Astrocyte (in vitro differentiated cells and primary cell): ENCODE measurements at regions not wholly inside any gene's neighbourhood (a gene's known extent, or its start where the extent isn't known, plus 50 kb on each side); places are given as distances from the start of the nearest gene placed in this dataset.

Experiments
- DNase-seq: peaks from one replicate; pipeline ENCODE4 v3.0.0-alpha.2; 2010; ENCODE audit warnings: low read depth
- FAIRE-seq: peaks from 2 replicates; lab custom pipeline; 2011; peaks lifted over from hg19 to GRCh38; lab: Jason Lieb, UNC
- H2AFZ ChIP-seq: 2 replicates; pipeline ENCODE4 v1.6.0; 2012; ENCODE audit warnings: low read depth, low read length, inconsistent platforms
- H3K27ac ChIP-seq: 2 replicates; pipeline ENCODE4 v1.5.1; 2011; ENCODE audit warnings: low read depth, low read length, inconsistent platforms
- H3K27me3 ChIP-seq: 2 replicates; pipeline ENCODE4 v1.6.0; 2011; ENCODE audit warnings: low read length, inconsistent platforms; ENCODE audit not compliant: insufficient read depth
- H3K36me3 ChIP-seq: 2 replicates; pipeline ENCODE4 v1.5.1; 2011; ENCODE audit warnings: low read length, inconsistent platforms; ENCODE audit not compliant: insufficient read depth
- H3K4me1 ChIP-seq: 2 replicates; pipeline ENCODE4 v1.5.1; 2011; ENCODE audit warnings: low read length, inconsistent platforms; ENCODE audit not compliant: insufficient read depth
- H3K4me2 ChIP-seq: 2 replicates; pipeline ENCODE4 v1.6.0; 2012; ENCODE audit warnings: low read length, inconsistent platforms
- H3K4me3 ChIP-seq: 2 replicates; pipeline ENCODE4 v1.5.1; 2011; ENCODE audit warnings: low read depth, mild to moderate bottlenecking, low read length, inconsistent platforms; ENCODE audit not compliant: insufficient read depth
- H3K79me2 ChIP-seq: 2 replicates; pipeline ENCODE4 v1.6.0; 2012; ENCODE audit warnings: mild to moderate bottlenecking, low read length, inconsistent platforms; ENCODE audit not compliant: insufficient read depth
- H3K9ac ChIP-seq: 2 replicates; pipeline ENCODE4 v1.6.0; 2012; ENCODE audit warnings: mild to moderate bottlenecking, low read length, inconsistent platforms
- H3K9me3 ChIP-seq: 2 replicates; pipeline ENCODE4 v1.5.1; 2012; ENCODE audit warnings: low read depth, mild to moderate bottlenecking, low read length, inconsistent platforms; ENCODE audit not compliant: insufficient read depth
- H4K20me1 ChIP-seq: 2 replicates; pipeline ENCODE4 v1.6.0; 2012; ENCODE audit warnings: low read length, inconsistent platforms; ENCODE audit not compliant: insufficient read depth
- H3K27ac Mint-ChIP-seq: one replicate; pipeline ENCODE4 v1.8.0; 2021; ENCODE audit warnings: mild to moderate bottlenecking, mixed read lengths; ENCODE audit not compliant: unreplicated experiment
- H3K27me3 Mint-ChIP-seq: one replicate; pipeline ENCODE4 v1.8.0; 2021; ENCODE audit warnings: low read depth, mixed read lengths; ENCODE audit not compliant: unreplicated experiment
- H3K36me3 Mint-ChIP-seq: one replicate; pipeline ENCODE4 v1.8.0; 2021; ENCODE audit warnings: low read depth, mixed read lengths; ENCODE audit not compliant: unreplicated experiment
- H3K4me1 Mint-ChIP-seq: one replicate; pipeline ENCODE4 v1.8.0; 2021; ENCODE audit warnings: low read depth, mixed read lengths; ENCODE audit not compliant: unreplicated experiment
- H3K4me3 Mint-ChIP-seq: one replicate; pipeline ENCODE4 v1.8.0; 2021; ENCODE audit warnings: mild to moderate bottlenecking, moderate library complexity, mixed read lengths; ENCODE audit not compliant: unreplicated experiment
- H3K9me3 Mint-ChIP-seq: one replicate; pipeline ENCODE4 v1.8.0; 2021; ENCODE audit warnings: mild to moderate bottlenecking, mixed read lengths; ENCODE audit not compliant: unreplicated experiment
- EZH2 ChIP-seq: IDR thresholded peaks from 2 replicates; pipeline ENCODE4 v1.6.1; 2012; ENCODE audit warnings: mild to moderate bottlenecking, low read length, inconsistent platforms; ENCODE audit not compliant: insufficient read depth
- TF ChIP-seq, protein P1 (sequence below): IDR thresholded peaks from 2 replicates; pipeline ENCODE4 v1.5.1; 2011; ENCODE audit warnings: low read depth, mild to moderate bottlenecking, inconsistent platforms, low read length, moderate library complexity; ENCODE audit not compliant: insufficient read depth

DNA sequence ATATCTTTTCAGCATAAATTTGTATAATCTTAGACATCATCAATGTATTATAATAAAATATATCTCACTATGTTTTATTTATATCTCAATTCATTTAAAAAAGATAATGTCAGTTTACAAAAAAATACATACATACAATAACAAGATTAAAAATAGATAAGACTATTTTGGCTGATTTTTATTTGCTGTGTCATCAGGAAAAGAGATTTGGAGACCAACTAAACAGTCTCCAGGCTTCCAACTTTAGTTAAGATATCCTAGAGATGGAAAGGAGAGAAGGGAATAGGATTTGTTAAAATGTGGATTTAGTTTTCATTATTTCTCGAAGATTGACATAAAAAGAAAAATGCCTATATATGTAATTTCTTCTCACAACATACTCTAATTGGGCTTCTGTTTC is 433.8 kb upstream of the TOM1L1 start:
- FAIRE-seq (no peak), DNase-seq (no peak)

DNA sequence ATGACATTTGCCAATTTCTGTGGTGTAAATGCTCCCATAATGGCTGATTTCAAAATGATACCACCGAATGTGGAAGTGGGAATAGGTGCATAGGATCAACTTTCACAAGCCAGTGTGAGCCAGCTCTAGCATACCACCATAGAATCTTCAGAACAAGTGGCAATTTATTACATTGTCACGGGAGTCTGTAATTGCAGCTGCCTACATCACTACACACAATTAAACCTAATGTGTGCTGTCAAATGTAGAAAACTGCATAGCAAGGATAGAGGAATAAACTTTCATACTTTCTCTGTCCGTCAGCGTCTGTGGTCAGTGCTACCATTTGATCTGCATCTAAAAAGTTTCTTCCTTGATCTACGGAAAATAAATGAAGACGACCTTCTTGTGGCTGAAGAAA is 417.8 kb upstream of the TOM1L1 start:
- Histone ChIP-seq H3K27ac (no peak overlapping the region), H4K20me1 (no peaks in the 10 kb centered on the region), H3K9ac (no peak overlapping the region), H3K27me3 (no peaks in the 10 kb centered on the region), H3K4me2 (no peak overlapping the region), H3K4me3 (no peak overlapping the region), H3K79me2 (no peaks in the 10 kb centered on the region), H3K4me1 (no peaks in the 10 kb centered on the region), H3K36me3 (no peaks in the 10 kb centered on the region), H2AFZ (no peak overlapping the region), H3K9me3 (no peaks in the 10 kb centered on the region)
- no peaks in the 10 kb centered on the region for H3K36me3 Mint-ChIP-seq
- no peaks in the 10 kb centered on the region for H3K27me3 Mint-ChIP-seq
- no peak for FAIRE-seq
- TF ChIP-seq, protein P1, sequence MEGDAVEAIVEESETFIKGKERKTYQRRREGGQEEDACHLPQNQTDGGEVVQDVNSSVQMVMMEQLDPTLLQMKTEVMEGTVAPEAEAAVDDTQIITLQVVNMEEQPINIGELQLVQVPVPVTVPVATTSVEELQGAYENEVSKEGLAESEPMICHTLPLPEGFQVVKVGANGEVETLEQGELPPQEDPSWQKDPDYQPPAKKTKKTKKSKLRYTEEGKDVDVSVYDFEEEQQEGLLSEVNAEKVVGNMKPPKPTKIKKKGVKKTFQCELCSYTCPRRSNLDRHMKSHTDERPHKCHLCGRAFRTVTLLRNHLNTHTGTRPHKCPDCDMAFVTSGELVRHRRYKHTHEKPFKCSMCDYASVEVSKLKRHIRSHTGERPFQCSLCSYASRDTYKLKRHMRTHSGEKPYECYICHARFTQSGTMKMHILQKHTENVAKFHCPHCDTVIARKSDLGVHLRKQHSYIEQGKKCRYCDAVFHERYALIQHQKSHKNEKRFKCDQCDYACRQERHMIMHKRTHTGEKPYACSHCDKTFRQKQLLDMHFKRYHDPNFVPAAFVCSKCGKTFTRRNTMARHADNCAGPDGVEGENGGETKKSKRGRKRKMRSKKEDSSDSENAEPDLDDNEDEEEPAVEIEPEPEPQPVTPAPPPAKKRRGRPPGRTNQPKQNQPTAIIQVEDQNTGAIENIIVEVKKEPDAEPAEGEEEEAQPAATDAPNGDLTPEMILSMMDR, result no peak
- TF ChIP-seq EZH2, result no peak
- H3K4me1 Mint-ChIP-seq, result no peaks in the 10 kb centered on the region
- H3K9me3 Mint-ChIP-seq, result peaks cover 1% of the 10 kb centered on the region
- no peak for DNase-seq
- H3K4me3 Mint-ChIP-seq, result no peak overlapping the region
- H3K27ac Mint-ChIP-seq, result no peak overlapping the region

More for the DNA sequence above, 433.8 kb upstream of the TOM1L1 start:
- Mint-ChIP-seq H3K27ac (no peak overlapping the region), H3K9me3 (peaks cover 5% of the 10 kb centered on the region), H3K4me3 (no peak overlapping the region), H3K4me1 (no peaks in the 10 kb centered on the region), H3K36me3 (no peaks in the 10 kb centered on the region), H3K27me3 (no peaks in the 10 kb centered on the region)
- H2AFZ ChIP-seq, result no peak overlapping the region
- no peaks in the 10 kb centered on the region for H3K79me2 ChIP-seq
- H3K36me3 ChIP-seq, result no peaks in the 10 kb centered on the region
- no peak for TF ChIP-seq EZH2
- TF ChIP-seq, protein P1, result no peak
- no peak overlapping the region for H3K9ac ChIP-seq
- no peak overlapping the region for H3K4me3 ChIP-seq
- H4K20me1 ChIP-seq, result no peaks in the 10 kb centered on the region
- H3K9me3 ChIP-seq, result peaks cover 6% of the 10 kb centered on the region
- H3K27ac ChIP-seq, result no peak overlapping the region
- no peak overlapping the region for H3K4me2 ChIP-seq
- no peaks in the 10 kb centered on the region for H3K4me1 ChIP-seq
- H3K27me3 ChIP-seq, result no peaks in the 10 kb centered on the region

DNA sequence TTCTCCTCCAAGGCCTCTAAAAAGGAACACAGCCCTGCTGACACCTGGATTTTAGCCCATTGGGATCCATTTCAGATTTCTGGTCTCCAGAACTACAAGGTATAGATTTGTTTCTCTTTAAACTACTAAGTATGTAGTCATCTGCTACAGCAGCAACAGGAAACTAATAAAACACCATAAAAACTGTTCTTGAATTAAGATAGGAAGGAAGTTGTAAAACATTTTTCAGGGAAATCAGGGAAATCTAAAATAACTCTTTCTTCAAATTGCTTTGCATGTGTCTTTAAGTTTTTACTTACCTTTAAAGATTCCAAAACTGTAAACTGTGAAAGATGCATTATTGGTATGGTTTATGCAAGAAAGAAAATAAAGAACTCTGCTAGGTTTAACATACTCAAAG is 407.0 kb upstream of the TOM1L1 start:
- no peak overlapping the region for H3K4me3 Mint-ChIP-seq
- no peaks in the 10 kb centered on the region for H3K27me3 Mint-ChIP-seq
- Histone ChIP-seq H3K36me3 (no peaks in the 10 kb centered on the region), H4K20me1 (no peaks in the 10 kb centered on the region), H3K4me1 (no peaks in the 10 kb centered on the region), H3K27me3 (no peaks in the 10 kb centered on the region), H3K27ac (no peak overlapping the region), H3K4me3 (no peak overlapping the region), H3K9ac (no peak overlapping the region), H2AFZ (no peak overlapping the region), H3K9me3 (no peaks in the 10 kb centered on the region), H3K79me2 (no peaks in the 10 kb centered on the region), H3K4me2 (no peak overlapping the region)
- DNase-seq (no peak), FAIRE-seq (no peak)
- TF ChIP-seq, protein P1, result no peak
- TF ChIP-seq EZH2, result no peak
- H3K36me3 Mint-ChIP-seq, result no peaks in the 10 kb centered on the region
- H3K27ac Mint-ChIP-seq, result no peak overlapping the region
- no peaks in the 10 kb centered on the region for H3K4me1 Mint-ChIP-seq
- H3K9me3 Mint-ChIP-seq, result peaks cover 3% of the 10 kb centered on the region
